HS-27A (cell line): ENCODE measurements at regions not wholly inside any gene's neighbourhood (a gene's known extent, or its start where the extent isn't known, plus 50 kb on each side); places are given as distances from the start of the nearest gene placed in this dataset.
"Not testable (repeated sequence)": the region's sequence is repeated elsewhere in the genome, so short reads cannot be mapped to it uniquely, and the experiment has no call there.

ENCODE experiments used
- DNase-seq: peaks from one replicate; pipeline ENCODE4 v3.0.0-alpha.2; 2012; ENCODE audit warnings: low read depth, missing footprints

DNA sequence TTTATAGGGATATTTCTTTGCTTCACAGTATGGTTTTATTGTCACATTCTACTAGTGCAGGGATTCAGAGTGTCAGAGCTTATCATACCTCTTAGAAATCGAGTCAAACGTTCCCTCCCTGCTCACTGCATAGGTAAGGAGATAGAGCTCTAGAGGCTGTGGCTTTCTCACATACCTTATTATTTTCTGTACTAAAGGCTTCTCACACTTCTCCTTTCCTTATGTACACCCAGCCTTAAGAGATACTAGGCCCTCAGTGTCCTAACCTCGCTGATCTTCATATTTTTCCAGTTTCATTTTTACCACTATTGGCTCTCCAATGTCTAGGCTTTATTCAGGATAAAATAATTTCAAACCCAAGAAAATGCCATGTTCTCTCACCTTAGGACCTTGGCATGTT lies 297.3 kb upstream of the RIOK2 start:
- no peak for DNase-seq

DNA sequence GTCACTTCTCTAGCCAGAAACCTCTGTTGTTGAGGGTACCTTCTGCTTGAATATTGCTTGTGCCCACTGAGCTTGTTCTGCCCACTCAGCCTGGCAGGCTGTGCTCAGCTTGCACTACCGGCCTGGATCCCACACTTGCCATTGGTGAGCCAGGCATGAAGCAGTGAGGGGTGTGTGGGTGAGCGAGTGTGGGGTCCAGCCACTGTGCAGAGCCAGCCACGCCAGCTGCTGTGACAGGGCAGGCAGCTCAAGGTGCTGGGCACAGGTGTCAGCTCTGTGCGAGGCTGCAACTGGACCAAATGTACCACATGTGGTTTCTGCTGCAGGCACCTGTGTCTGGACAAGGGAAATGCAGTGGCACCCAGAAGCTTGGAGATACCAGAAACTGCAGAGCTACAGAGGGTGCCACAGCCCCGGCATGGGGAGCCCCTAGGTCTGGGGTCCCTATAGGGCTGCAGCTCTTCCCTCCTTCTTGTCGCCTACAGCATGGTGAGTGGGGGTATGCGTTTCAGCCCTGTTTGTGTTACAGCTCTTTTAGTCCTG lies 305.1 kb upstream of the RIOK2 start:
- DNase-seq = no peak

DNA sequence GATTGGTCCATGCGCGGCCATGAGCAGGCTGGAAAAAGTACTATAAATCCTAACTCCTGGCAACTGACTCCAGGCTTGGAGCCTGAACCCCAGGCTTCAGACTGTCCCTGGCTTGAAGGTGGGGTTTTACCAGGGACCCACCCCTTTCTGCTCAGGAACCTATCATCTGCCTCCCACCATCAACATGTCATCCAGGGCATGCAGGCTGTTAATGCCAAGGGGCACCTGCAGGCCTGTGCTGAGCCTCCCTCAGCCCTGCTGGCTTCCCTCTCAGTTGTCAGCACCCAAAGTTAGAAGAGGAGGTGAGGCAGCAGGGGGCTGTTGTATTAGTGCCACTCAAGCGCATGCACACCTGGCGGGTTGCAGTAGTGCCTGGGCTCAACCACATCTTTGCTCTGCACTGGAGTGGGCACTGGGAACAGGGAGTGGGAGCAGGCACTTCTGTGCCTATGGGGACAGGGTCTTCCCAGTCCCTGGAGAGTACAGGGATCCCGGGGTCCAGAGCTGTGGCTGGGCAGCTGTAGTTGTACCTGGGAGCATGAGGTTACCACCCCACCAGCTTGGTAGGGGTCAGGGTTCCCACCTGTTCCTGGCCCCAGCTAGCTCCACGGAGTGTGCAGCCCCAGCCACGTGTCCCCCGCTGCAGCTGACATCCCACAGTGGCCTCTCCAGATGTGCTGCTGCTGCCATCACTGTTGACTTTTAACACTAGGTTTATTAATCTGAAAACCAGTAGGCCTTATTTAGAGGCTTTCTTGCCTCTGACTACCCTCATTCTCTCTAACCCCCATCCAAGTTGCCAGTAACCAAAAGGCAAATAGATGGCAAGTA lies 306.2 kb upstream of the RIOK2 start:
- DNase-seq = no peak

DNA sequence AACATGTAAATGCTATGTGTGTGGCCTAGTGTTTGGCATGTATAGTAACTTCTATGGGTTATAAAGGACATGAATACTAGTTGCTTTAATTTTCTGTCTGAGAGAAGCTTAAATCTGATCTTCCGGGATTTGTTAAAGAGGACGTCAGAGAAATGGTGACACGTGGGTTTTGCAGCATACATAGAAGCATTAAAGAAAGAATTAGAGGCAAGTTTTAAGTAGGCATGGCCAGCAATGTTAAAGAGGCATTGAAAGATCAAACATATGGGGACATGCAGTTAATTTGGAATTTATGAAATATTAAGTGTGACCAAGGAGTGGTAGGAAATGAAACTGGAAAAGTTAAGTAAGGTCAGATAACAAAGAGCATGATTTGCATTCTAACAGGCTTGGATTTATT lies 311.4 kb upstream of the RIOK2 start:
- DNase-seq = no peak

DNA sequence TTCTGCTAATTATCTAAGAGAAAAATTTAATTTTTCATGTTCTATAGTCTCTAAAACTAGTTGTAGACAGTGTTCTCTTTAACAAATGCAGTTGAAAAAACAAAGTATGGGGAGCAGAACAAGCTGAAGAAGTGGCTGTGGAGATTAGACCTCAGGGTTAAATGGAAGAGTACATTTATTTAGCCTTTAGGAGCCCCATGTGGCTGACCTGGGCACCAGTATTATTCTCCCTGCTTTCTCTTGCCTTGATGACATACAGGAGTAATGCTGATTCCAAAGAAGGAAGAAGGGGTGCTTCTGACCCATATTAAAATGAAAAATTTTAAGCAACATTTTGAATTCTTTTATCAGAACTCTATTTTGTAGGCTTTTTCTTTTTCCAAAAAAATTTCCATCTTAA lies 312.3 kb upstream of the RIOK2 start:
- DNase-seq = no peak

DNA sequence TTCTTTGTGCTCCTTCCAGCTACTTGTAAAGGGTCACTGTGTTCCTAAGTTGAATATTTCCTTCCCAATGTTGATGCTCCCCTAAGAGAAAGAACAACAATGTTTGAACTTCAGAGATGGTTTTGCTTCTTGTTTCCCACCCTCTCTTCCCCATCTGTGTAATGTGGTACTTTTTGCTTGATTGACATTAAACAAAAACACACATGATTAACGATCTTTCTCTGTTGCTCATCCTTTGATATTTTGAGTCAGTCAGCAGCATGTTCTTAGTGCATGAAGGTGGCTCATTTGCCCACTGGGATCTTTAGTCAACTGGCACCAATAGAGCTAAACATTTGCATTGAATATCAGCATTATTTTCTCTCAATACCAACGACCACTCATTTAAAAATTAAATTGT lies 313.0 kb upstream of the RIOK2 start:
- no peak for DNase-seq

DNA sequence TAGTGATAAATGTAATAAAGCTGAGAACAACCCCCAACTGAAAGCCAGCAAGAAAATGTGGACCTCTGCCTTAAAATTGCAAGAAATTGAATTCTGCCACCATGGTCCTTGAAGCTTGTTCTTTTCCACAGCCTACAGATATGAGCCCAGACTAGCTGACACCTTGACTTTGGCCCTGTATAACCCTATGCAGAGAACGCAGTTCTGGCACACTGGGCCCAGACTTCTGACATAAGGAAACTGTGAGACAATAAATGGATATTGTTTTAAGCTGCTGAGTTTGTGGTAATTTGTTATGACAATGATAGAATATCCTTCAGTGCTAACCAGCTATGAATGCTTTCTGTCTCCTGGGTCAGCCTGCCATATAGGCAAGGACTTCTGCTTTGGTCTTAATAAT lies 315.6 kb upstream of the RIOK2 start:
- no peak for DNase-seq

DNA sequence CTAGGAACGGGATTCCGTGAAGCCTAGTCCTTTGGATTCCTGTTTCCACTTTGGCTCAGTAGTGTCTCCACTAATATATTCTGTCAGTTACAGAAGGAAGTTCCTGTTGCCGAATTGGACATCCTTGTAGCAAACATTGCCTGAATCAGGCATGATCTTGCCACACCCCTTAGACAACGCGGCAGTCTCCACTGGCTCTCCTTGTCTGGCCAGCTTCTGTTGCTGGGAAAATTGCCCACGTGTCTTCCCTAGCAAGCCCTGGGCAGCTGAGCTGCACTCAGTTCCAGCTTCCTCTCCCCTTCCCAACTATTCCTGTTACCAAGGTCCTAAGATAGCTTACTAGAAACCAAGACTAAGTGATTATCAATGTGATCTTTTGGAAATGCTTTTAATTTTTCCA lies 316.6 kb upstream of the RIOK2 start:
- no peak for DNase-seq

DNA sequence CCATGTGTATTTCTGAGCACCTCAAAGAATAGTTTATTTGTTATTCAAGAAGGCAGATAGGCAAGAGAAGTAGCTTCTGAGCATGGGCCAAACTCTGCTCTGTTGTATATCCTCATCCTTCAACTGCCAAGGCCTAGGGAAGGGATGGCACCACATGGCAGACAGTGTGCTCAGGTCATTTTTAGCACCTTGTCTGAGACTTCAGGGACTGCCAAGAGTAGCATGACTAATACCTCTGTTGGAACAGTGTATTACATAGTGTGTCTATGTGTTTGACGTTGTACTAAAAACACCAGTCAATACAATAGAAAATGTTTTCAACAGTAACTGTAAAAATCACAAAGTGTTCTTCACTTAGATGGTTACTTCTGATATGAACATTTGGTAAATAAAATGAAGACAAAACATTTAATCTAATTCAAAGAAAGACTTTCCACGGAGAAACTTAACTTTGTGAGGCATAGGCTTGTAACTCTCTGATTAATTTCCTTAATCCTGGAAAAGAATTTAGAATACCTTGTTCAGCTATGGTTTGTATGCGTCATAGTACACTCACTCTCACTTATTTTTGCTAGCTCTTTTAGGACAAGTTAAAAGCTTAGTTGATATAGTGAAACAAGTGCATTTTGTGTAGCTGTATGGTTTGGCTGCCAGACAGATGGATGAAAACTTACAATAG lies 318.4 kb upstream of the RIOK2 start:
- DNase-seq = no peak

DNA sequence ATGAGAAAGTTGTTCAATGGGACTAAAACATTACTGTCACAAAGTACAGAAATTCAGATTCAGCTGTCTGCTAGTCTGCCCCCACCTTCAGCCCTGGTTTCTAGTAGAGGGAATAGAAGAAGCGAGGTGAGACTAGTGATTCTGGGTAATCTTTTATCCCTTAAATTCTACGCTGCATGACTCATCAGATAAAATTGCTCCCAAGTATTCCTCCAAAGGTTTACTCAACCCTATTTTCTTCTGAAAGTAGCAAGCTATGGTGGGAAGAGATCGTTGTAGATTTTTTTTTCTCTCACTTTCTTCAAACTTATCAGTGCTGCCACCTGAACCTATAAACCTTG lies 318.9 kb upstream of the RIOK2 start:
- peak; percentile 22 for DNase-seq

DNA sequence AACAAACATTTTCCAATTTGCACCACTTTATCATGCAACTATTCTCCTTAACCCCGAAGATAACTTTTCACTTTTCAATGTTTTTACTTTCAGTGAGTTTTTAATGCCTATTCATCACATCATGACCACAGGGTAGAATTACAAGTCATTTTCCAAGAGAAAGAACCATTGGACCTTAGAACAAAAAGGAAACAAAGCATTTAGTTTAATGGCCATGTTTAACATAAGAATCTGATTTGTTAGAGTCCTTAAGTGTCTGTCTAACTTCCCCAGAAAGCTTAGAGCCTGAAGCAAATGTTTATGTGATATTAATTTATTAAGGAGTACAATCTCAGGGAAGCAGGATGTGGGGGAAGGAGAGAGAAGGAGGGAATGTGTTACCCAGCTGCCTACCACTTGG lies 325.8 kb upstream of the RIOK2 start:
- DNase-seq = no peak

DNA sequence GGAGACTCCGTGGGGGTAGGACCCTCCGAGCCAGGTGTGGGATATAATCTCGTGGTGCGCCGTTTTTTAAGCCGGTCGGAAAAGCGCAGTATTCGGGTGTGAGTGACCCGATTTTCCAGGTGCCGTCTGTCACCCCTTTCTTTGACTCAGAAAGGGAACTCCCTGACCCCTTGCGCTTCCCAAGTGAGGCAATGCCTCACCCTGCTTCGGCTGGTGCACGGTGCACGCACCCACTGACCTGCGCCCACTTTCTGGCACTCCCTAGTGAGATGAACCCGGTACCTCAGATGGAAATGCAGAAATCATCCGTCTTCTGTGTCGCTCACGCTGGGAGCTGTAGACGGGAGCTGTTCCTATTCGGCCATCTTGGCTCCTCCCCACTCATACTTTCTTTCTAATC lies 336.5 kb upstream of the RIOK2 start:
- not testable (repeated sequence) for DNase-seq

DNA sequence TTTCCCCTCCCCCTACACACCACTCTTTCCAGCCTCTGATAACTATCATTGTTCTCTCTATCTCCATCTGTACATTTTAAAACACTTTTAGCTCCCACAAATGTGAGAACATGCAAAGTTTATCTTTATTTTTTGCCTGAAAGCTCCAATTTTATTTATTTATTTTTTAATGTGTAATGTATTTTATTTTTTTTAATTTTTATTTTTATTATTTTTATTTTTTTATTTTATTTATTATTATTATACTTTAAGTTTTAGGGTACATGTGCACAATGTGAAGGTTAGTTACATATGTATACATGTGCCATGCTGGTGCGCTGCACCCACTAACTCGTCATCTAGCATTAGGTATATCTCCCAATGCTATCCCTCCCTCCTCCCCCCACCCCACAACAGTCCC lies 340.3 kb upstream of the RIOK2 start:
- not testable (repeated sequence) for DNase-seq

DNA sequence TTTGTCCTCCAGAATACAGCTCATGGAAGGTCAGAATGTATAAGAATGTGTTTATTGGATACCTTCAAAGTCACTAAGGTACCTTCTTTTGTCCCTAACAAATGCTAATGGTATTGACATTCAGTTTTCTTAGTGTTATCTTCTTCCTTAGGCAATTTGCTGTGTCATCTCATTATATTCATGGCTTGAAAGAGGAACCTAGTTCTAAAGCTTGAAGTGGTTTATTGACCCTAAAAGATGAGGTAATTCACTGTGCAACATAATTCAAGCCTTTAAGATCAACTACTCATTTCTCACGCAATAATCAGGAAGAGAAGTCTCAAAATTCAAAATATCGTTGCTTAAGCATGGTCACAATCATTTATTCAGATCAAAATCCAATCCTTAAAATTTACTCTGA lies 342.7 kb upstream of the RIOK2 start:
- DNase-seq = no peak

DNA sequence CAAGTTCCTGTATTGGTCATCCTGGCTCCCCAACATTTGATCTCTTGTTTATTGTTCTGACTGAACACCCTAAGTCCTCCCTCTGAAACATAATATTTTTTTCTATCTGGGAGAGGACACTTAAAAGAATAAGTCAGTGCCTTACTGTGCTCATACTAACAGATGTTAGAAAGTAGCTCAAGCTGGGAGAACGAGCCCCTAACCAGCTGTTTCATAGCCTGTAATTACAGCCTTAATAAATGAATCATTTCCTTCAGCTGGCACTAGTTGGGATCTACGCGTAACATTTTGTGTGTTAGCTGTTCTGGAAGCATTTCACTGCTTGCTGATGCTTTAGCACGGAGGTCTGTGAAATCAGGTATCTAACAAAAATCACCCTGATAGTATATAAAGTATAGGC lies 345.9 kb upstream of the RIOK2 start:
- DNase-seq = no peak

DNA sequence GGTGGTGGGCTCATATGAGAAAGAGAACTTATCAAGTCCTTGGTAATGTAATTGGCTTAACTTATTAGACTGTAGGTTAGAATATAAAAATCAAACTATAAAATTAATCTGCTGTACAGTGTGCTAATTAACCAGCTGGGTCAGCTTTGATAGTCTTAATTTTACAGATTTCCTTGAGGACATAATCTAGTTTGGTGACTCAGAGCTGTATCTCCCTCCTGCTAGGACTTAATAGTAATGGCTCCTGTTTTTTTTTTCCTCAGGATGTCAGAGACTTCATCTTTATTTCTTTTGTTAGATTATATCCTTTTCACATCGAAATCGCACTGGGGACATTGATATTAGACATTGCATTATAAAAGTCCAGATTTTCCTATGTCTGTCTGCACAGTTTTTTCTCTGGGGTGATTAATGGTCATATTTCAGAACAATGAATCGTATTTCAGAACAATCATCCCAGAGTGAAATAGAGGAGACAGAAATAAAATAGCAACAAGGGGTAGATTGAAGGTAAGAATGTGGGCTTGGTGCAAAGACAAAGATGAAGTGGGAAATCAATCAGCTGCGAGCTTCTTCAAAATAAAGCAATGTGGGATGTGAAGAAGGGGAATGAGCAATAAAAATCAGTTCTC lies 346.4 kb upstream of the RIOK2 start:
- DNase-seq = no peak

DNA sequence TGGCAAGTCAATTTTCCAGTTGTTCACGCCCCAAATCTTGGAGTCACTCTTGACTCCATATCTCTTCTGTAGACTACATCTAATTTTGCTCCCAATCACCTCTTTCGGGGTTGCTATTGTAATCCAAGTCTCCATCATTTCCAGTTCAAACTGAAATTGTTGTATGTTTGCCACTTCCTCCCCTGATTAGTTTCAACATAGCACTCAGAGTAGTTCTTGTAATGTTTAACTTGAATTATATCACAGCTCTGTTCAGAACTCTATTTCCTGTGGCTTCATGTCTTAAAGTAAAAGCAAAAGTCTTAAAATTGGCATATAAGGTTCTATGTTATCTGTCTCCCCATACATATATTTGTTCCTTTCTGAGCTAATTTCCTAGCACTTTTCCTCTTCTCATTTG lies 348.5 kb upstream of the RIOK2 start:
- no peak for DNase-seq

DNA sequence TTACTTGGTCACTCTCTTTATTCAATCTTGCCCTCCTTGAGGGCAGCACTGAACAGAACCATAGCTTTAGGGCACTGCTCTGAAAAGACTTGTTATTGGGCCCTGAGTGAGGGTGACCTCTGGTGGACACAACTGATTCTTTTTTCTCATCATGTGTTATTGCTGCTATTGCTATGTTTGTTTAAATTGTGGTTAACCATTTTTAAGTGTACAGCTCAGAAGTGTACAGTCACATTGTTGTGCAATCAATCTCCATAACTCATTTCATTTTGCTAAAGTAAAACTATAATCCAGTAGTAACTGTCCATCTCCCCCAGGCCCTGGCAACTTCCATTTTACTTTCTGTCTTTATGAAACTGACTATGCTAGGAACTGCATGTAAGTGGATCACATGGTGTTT lies 351.1 kb upstream of the RIOK2 start:
- peak; percentile 56 for DNase-seq

DNA sequence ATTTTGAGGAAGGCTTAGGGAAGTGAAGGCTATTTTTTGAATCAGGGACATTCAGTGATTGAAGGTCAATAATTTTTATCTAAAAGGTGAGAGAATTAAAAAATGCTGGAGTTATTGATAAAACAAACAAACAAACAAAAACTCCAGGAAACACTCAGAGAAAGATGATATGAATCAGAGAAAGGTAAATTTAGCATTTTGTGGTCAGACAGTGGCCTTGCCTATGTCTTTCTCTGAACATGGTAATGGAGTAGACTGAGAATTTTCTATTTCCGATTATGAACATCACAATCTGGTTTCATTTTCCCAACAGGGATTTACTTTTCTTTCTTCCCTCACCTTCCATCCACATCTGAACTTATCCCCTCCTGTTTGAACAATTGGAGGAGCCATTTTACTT lies 353.6 kb upstream of the RIOK2 start:
- no peak for DNase-seq

DNA sequence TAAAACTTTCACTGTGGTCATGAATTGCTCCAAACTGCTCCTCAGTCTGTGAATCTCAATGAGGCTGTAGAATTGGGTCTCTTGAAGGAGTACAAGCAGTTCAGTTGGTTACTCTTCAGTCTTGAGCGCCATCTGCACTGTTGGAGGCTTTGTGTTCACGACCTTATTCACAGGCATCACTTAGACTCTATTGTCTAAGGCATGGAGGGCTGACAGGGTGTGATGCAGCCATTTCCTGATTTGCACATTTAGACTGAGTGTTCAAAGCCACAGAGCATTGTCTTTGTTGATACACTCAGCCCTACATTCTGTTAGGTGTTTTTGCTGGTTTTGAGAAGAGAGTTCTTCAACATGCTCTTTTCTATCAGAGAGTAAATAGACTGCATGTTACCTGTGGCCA lies 355.9 kb upstream of the RIOK2 start:
- no peak for DNase-seq

DNA sequence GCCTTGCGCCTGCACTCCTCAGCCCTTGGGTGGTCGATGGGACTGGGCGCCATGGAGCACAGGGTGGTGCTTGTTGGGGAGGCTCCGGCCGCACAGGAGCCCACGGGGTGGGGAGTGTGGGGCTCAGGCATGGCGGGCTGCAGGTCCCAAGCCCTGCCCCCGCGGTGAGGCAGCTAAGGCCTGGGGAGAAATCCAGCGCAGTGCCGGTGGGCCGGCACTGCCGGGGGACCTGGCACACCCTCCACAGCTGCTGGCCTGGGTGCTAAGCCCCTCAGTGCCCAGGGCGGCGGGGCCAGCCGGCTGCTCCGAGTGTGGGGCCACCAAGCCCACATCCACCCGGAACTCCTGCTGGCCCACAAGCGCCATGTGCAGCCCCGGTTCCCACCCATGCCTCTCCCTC lies 358.8 kb upstream of the RIOK2 start:
- DNase-seq = no peak

DNA sequence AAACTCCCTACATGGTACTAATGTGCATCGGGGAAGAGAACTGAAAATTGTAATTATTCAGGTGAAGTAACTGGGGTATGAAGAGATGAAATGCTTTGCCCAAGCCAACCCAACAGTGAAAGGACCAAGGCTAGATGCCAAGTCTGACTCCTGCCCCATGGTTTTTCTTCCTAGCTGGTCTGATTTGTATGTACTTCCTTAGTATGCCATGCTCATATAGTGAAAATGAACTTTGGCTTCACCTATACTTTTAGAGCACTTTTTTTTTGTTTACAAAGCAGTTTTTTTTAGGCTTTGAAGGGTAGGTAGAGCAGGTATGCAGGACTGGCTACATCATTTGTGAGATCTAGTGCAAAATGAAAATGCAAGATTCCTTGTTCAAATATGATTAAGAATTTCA lies 359.4 kb upstream of the RIOK2 start:
- no peak for DNase-seq

DNA sequence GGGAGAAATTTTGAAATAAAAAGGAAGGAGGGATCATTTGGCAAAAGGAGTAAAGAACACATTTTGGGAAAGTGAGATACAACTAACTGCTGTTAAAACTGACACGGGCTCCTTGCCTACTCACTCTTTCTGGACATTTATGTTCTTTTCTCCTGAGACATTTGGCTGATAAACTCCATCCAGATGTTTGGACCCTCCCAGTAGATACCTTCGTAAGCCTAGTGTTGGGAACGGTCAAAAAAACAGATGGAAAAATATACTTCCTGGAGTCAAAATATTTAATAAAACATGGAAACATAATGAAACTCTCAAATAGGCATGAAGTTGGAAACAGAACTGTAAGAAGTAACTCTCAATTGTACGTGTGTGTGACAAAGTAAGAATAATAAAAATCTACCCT lies 360.1 kb upstream of the RIOK2 start:
- no peak for DNase-seq
